ENCODE measurements at regions not wholly inside any gene's neighbourhood (a gene's known extent, or its start where the extent isn't known, plus 50 kb on each side); places are given as distances from the start of the nearest gene placed in this dataset.

DNA sequence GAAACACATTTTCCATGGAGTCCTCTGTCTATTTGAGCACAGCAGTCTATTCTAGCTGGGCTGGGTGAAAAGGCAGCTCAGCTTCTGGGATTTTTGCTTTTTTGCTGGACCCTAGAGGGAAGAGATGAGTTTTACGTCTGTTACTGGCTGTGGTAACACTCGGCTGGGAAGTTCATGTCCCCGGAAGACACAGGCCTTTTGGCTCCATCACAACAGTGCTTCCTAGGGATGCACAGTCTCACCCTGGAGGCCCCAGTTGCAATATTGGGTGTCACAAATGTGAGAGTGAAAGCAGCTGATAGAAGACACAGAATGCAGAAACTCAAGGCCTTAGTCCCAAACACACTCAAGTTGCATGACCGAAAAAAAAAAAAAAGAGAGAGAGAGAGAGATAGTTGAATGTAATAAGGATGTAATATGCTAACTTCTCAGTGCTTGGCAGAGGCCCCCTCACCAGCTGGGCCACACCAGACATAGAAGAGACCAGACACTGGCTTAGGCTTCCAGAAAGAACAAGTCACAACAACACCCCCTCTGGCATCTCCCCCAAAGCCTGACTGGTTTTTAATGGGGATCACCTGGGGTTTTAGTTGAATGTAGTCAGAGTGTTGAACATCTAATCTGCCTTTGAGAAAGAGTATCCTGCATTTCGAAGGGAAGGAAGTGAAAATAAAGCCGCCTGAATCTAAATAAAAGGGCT, 545.4 kb upstream of the FZD8 start:
- TF ChIP-seq, protein P1, sequence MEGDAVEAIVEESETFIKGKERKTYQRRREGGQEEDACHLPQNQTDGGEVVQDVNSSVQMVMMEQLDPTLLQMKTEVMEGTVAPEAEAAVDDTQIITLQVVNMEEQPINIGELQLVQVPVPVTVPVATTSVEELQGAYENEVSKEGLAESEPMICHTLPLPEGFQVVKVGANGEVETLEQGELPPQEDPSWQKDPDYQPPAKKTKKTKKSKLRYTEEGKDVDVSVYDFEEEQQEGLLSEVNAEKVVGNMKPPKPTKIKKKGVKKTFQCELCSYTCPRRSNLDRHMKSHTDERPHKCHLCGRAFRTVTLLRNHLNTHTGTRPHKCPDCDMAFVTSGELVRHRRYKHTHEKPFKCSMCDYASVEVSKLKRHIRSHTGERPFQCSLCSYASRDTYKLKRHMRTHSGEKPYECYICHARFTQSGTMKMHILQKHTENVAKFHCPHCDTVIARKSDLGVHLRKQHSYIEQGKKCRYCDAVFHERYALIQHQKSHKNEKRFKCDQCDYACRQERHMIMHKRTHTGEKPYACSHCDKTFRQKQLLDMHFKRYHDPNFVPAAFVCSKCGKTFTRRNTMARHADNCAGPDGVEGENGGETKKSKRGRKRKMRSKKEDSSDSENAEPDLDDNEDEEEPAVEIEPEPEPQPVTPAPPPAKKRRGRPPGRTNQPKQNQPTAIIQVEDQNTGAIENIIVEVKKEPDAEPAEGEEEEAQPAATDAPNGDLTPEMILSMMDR (IDR thresholded peaks at IDR 0.05) = no peak
- TF ChIP-seq POLR2A (IDR thresholded peaks at IDR 0.05) = no peak
